Ammon's horn (tissue), 1 donor: ENCODE measurements at regions not wholly inside any gene's neighbourhood (a gene's known extent, or its start where the extent isn't known, plus 50 kb on each side); places are given as distances from the start of the nearest gene placed in this dataset.
"Not testable (repeated sequence)": the region's sequence is repeated elsewhere in the genome, so short reads cannot be mapped to it uniquely, and the experiment has no call there.

ENCODE experiments used
- DNase-seq: peaks from one replicate; pipeline ENCODE4 v3.0.0-alpha.2; 2016; ENCODE audit warnings: low spot score

DNA sequence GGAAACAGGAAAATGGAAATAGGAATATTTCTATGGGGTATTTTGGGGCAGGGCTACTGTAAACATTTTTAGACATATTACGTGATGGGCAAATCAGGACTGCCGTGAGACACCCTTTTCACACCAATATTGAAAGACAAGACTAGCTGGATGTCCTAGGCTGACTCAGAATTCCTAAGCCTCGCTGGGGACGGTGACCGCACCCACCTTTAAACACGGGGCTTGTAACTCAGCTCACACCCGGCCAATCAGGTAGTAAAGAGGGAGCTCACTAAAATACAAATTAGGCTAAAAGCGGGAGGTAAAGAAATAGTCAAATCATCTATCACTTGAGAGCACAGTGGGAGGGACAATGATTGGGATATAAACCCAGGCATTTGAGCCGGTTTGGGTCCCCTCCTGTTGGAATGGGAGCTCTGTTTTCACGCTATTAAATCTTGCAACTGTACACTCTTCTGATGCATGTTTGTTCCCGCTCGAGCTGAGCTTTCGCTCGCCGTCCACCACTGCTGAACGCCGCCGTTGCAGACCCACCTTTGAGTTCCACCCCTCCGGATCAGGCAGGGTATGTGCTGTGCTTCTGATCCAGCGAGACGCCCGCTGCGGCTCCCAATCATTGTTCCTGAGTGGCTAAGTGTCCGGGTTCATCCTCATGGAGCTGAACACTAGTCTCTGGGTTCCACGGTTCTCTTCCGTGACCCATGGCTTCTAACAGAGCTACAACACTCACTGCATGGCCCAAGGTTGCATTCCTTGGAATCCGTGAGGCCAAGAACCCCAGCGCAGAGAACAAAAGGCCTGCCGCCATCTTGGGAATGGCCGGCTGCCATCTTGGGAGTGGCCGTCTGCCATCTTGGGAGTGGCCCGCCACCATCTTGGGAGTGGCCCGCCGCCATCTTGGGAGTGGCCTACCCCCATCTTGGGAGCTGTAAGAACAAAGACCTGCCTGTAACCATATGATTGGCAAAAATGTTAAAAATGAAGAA is 152.6 kb downstream of the CRLF2 start:
- DNase-seq = no peak

DNA sequence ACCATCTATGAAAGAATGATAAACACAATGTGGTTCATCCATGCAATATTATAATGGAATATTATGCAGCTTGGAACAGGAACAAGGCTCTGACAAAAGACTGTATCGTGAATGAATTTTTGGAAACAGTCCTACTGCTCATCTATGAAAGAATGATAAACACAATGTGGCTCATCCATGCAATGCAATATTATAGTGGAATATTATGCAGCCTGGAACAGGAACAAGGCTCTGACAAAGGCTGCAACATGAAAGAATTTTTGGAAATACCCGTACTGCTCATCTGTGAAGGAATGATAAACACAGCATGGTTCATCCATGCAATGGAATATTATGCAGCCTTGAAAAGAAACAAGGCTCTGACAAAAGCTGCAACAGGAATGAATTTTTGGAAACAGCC is 158.8 kb downstream of the CRLF2 start:
- DNase-seq = not testable (repeated sequence)

DNA sequence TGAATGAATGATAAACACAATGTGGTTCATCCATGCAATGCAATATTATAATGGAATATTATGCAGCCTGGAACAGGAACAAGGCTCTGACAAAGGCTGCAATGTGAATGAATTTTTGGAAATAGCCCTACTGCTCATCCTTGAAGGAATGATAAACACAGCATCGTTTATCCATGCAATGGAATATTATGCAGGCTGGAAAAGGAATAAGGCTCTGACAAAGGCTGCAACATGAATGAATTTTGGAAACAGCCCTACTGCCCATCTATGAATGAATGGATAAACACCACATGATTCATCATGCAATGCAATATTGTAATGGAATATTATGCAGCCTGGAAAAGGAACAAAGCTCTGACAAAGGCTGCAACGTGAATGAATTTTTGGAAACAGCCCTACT is 159.4 kb downstream of the CRLF2 start:
- no peak for DNase-seq

DNA sequence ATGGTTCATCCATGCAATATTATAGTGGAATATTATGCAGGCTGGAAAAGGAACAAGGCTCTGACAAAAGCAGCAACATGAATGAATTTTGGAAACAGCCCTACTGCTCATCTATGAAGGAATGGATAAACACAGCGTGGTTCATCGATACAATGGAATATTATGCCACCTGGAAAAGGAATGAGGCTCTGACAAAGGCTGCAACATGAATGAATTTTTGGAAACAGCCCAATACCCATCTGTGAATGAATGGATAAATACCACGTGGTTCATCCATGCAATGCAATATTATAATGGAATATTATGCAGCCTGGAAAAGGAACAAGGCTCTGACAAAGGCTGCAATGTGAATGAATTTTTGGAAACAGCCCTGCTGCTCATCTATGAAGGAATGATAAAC is 160.4 kb downstream of the CRLF2 start:
- DNase-seq = no peak

DNA sequence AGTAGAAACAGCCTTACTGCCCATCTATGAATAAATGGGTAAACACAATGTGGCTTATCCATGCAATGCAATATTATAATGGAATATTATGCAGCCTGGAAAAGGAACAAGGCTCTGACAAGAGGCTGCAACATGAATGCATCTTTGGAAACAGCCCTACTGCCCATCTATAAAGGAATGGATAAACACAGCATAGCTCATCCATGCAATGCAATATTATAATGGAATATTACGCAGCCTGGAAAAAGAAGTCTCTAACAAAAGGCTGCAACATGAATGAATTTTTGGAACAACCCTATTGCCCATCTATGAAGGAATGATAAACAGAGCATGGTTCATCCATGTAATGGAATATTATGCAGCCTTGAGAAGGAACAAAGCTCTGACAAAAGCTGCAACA is 161.0 kb downstream of the CRLF2 start:
- no peak for DNase-seq

DNA sequence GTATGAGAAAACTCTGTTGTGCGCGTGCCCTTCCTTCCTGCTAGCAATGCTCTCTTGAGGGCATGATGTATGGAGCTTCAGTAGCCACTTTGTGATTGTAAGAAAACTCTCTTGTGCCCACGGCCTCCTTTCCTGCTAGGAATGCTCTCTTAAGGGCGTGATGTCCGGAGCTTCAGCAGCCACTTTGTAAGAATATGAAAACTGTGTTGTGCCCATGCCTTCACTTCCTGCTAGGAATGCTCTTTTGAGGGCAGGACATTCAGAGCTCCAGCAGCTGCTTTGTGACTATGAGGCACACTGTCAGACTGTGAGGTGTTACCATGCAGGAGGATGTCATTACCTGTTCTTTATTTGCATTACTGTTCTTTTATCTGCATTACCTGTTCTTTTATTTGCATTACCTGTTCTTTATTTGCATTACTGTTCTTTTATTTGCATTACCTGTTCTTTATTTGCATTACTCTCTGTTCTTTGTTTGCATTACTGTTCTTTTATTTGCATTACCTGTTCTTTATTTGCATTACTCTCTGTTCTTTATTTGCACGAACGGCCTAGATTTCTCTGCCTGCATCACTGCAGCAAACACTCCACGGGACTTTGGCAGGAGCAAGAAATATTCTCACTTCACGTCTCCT is 166.7 kb downstream of the CRLF2 start:
- DNase-seq = no peak

DNA sequence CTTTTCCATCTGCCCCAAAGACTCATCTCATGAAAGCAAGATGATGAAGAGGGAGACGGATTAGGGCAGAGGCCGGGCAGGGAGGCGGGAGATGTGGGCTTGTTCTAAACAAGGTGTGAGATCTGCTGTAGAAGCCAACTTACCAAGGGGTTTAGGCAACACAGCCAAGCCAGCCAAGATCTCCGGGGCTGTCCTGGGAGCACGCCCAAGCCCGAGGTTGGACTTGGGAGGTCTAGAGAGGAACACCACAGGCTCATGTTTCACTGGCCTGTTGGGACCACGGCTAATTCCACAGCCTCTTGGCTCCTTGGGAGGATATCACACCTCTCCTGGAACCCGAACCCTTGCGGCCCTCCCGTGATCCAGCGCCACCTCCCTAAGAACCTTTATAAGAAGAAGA is 171.4 kb downstream of the CRLF2 start:
- DNase-seq = no peak

DNA sequence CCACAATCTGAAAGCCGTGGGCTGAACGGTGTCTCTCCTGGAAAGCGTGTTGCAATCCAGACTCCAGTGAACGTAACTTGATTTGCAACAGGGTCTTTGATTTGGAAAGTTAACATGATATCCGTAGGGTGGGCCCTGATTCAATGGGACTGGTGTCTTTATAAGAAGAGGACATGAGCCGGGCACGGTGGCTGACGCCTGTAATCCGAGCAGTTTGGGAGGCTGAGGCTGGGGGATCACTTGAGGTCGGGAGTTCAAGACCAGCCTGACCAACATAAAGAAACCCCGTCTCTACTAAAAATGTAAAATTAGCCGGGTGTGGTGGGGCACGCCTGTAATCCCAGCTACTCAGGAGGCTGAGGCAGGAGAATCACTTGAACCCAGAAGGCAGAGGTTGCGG is 176.5 kb downstream of the CRLF2 start:
- not testable (repeated sequence) for DNase-seq

DNA sequence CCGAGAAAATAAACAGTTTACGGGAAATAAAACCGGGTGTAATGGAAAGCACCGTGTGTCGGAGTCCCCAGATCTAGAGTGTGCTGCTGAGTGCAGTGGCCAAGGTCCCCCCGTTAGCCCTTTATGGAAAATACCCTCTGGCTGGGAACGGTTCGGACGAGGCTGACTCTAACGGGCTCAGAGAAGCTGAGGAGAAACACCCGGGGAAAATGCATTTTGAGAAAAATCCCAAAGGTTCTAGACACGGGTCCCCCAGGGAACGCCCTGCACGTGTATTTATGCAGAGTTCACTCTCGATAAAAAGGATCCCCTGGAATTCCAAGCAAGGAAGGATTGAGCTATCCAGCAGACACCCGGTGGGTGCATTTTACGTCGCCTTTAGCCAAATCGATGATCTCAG is 177.2 kb downstream of the CRLF2 start:
- DNase-seq = no peak

DNA sequence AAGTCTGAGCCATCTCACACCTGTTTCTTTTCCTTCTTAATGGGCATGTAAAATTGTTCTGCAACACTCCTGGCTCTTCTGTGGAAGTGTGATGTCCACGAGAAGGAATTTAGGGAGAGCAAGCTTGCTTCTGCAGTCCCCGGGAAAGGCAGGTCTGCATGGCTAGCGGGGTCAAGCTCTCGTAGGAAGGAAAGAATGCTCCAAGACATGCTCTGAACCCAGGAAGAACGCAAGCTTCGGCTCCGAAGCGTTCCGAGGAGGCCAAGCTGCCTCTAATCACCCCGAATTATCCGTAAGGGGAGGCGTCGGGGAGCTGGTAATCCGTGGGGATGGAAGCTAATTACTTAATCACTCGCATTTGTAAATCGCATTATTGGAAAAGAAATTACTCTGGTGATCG is 177.7 kb downstream of the CRLF2 start:
- no peak for DNase-seq

DNA sequence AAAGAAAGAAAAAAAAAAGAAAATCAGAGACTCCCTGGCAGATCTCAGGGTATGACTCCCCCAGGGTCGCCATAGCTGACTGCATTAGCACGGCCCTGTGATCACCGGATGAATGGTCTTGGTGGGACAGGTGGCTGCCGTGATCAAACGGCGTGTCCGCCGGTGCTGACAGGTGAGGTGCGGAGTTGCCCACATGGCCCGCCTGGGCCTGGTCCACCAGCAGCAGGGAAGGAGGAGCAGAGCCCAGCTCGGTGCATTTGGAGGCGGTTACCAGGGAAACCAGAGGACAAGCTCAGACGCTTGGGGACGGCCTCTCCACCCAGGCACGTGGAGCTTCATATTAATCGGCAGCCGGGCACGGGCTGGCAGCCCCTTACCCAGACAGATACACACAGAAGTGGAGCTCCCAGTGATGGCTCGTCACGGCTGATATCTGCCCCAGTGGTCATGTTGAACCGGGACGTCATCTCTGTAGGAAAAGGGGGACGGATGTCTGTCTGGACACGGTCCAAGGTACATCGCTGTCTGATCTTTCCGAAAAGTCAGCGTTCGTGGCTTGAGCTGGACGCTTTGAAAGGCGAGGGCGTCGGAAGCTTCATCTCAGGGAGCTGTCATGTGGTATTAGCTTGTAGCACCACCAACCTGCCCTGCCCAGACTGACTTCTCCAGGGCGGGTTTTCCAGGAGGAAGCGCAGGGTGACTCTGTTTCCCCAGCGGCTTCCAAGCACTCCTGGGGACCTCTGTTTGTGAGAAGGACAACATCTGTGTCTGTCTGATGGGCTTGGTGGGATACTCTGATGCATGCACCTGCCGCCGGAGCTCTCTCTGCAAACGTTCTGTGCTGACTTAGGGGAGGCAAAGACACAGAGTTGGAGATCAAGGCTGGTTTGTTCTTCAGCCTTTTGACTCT is 180.7 kb downstream of the CRLF2 start:
- DNase-seq = no peak

DNA sequence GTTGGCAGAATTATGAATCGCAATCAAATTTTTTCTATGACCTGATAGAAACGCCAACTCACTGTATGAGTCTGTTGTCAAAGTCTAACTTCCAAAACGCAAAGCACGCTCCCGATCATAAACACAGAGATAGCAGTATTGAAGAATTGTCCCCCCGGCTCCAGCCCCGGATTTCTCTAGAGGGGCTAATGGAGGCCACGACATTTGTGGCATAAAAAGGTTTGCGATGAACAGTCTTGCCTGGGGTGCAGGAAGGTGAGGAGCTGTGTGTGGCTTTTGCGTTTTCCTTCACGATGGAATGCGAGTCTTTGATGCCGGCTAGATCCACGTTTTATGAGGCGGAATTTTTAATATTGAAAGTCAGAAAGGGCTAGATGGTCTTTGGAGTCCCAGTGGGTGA is 183.0 kb downstream of the CRLF2 start:
- DNase-seq = no peak

DNA sequence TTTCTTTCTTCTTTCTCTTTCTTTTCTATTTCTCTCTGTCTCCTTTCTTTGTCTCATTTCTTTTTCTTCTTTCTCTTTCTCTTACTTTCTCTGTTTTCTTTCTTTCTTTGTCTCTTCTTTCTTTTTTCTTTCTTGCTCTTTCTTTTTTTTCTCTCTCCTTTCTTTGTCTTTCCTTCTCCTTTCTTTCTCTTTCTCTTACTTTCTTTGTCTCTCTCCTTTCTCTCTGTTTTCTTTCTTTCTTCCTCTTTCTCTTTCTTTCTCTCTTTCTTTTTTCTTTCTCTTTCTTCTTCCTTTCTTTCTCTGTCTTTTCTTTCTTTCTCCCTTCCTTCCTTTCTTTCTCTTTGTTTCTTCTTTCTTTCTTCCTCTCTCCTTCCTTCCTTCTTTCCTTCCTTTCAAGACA is 184.8 kb downstream of the CRLF2 start:
- DNase-seq = no peak

DNA sequence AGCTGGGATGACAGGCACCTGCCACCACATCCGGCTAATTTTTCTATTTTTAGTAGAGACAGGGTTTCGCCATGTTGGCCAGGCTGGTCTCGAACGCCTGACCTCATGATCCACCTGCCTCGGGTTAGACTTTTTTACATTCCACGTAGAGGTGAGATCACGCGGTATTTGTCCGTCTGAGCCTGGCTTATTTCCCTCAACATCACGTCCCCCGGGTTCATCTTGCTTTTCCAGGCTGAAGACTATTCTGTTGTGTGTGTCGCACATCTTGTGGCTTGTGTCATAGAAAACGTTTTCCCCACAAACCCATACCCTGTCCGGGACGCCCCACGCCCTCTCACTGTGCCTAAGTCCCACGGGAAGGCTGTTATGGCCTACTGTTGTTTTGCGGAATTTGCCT is 185.3 kb downstream of the CRLF2 start:
- no peak for DNase-seq

DNA sequence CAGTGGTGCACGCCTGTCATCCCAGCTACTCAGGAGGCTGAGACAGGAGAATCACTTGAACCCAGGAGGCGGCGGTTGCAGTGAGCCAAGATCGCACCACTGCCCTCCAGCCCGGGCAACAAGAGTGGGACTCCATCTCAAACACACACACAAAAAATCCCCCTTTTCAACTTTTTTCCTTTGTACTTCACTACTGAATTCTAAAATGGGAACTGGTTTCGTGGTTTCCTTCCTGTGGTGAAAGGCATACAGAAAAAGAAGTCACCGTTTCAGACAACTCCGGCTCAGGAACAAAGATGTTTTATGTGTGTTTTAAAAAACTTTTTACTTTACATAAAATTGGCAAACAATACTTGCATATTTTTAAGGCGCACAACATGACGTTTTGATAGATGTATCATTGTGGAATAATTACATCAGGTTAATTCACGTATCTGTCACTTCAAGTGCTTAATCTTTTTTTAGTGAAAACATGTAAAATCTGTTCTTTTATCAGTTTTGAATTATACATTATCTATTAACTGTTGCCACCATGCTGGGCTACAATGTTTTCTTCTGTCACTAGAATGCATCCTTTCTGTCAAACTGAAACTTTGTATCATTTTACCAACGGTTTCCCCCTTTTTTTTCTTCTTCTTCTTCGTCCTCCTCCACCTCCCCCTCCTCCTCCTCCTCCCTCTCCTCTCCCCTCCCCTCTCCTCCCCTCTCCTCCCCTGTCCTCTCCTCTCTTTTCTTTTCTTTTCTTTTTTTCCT is 186.0 kb downstream of the CRLF2 start:
- DNase-seq = no peak

DNA sequence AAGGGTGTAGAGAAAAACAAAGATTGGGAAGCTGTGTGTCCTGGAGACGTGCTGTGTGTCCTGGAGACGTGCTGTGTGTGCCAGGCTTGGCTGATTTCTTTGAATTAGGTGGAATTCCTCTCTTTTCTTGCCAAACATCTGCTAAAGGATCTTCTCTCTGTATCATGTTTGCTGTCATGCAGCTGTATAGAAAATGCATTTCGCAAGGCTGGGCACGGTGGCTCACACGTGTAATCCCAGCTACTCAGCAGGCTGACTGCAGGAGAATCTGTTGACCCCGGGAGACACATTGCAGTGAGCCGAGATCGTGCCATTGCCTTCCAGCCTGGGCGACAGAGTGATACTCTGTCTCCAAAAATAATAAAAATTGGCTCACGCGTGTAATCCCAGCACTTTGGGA is 187.0 kb downstream of the CRLF2 start:
- no peak for DNase-seq

DNA sequence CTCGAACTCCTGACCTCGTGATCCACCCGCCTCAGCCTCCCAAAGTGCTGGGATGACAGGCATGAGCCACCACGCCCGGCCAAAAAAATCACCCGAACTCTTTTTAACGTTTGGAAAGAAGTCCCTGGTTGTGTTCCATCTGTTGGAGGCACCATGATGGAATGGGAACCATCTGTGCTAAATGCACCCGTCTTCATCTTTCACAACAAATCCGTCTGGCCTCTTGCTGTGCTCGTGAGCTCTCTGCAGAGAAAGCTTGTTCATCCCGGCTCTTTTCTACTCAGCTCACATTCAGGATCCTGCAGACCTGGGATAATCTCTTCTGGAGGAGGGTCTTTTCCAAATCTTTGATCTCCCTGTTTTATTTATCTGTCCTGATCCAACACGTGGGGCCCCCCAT is 188.8 kb downstream of the CRLF2 start:
- no peak for DNase-seq

DNA sequence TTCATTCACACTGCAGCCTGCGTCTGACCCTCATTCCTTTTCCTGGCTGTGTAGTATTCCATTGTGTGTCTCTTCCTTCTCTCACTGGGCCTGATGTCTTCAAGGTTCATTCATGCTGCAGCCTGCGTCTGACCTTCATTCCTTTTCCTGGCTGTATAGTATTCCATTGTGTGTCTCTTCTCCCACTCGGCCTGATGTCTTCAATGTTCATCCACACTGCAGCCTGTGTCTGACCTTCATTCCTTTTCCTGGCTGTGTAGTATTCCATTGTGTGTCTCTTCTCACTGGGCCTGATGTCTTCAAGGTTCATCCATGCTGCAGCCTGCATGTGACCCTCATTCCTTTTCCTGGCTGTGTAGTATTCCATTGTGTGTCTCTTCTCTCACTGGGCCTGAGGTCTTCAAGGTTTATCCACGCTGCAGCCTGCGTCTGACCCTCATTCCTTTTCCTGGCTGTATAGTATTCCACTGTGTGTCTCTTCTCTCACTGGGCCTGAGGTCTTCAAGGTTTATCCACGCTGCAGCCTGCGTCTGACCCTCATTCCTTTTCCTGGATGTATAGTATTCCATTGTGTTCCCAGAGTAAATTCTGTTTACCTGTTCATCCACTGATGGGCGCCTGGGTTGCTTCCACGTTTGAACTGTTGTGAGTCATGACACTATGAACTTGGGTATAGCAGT is 191.0 kb downstream of the CRLF2 start:
- DNase-seq = not testable (repeated sequence)

DNA sequence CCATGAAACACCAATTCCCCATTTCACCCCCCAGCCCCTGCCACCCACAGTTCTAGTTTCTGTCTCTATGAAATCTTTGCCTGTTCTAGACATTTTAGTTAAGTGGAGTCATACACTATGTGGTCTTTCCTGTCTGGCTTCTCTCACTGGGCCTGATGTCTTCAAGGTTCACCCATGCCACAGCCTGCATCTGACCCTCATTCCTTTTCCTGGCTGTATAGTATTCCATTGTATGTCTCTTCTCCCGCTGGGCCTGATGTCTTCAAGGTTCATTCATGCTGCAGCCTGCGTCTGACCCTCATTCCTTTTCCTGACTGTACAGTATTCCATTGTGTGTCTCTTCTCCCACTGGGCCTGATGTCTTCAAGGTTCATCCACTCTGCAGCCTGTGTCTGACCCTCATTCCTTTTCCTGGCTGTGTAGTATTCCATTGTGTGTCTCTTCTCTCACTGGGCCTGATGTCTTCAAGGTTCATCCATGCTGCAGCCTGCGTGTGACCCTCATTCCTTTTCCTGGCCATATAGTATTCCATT is 191.7 kb downstream of the CRLF2 start:
- DNase-seq = no peak

DNA sequence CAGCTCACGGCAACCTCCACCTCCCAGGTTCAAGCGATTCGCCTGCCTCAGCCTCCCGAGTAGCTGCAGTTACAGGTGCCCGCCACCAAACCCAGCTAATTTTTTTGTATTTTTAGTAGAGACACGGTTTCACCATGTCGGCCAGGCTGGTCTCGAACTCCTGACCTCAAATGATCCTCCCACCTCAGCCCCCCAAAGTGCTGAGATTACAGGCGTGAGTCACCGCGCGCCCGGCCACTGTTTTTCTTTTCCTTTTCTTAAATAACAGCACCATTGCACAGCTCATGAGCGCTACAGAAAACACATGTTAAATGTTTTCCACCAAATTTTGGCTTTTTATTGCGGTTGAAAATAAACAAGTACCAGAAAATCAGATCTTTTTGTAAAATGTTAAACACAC is 195.5 kb downstream of the CRLF2 start:
- DNase-seq = not testable (repeated sequence)

DNA sequence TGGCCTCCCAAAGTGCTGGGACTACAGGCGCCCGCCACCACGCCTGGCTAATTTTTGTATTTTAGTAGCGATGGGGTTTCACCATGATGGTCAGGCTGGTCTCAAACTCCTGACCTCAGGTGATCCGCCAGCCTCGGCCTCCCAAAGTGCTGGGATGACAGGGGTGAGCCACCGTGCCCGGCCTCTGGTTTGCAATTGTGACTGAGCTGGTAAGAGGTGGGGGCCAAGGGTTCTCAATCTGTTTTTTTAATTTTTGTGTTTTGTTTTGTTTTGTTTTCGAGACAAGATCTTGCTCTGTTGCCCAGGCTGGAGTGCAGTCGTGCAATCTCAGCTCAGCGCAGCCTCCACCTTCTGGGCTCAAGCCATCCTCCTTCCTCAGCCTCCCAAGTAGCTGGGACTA is 196.2 kb downstream of the CRLF2 start:
- DNase-seq = not testable (repeated sequence)
